Upper lobe of right lung (tissue), 1 donor: ENCODE measurements at regions not wholly inside any gene's neighbourhood (a gene's known extent, or its start where the extent isn't known, plus 50 kb on each side); places are given as distances from the start of the nearest gene placed in this dataset.

Experiments used
- ATAC-seq: fragments of 200-7000 bp; cut with Tn5 transposase; one replicate; pipeline ENCODE4 v1.9.1; 2020; ENCODE audit warnings: mild to moderate bottlenecking, moderate library complexity
- DNase-seq: peaks from one replicate; pipeline ENCODE4 v3.0.0-alpha.2; 2020
- H3K27ac ChIP-seq: fragments of 200-600 bp; one replicate; pipeline ENCODE4 v1.8.0; 2022
- H3K27me3 ChIP-seq: fragments of 200-600 bp; one replicate; pipeline ENCODE4 v1.8.0; 2022; ENCODE audit warnings: mild to moderate bottlenecking
- H3K36me3 ChIP-seq: fragments of 200-600 bp; one replicate; pipeline ENCODE4 v1.8.0; 2022
- H3K4me1 ChIP-seq: fragments of 200-600 bp; one replicate; pipeline ENCODE4 v1.8.0; 2022
- H3K4me3 ChIP-seq: fragments of 200-600 bp; one replicate; pipeline ENCODE4 v1.8.0; 2022; ENCODE audit warnings: mild to moderate bottlenecking
- H3K9me3 ChIP-seq: fragments of 200-600 bp; one replicate; pipeline ENCODE4 v1.8.0; 2022
- CTCF ChIP-seq: fragments of 200-600 bp; IDR thresholded peaks from one replicate; pipeline ENCODE4 v1.8.0; 2022; ENCODE audit warnings: antibody characterized with exemption
- intact Hi-C: fragments of 100-400 bp; cut with DNase I; formaldehyde crosslinking; loops from one replicate; pipeline ENCODE4 v1.11.0; 2022
- donor health status: DM: no; HTN: yes; CAD: no; lungs with severe emphysema.

GRCh38 chr6:102686461-102686860 lies 1293.0 kb downstream of the GRIK2 start:
- Histone ChIP-seq H3K27ac (no peak overlapping the region), H3K4me3 (no peak overlapping the region), H3K4me1 (no peaks in the 10 kb centered on the region), H3K27me3 (no peaks in the 10 kb centered on the region), H3K9me3 (no peaks in the 10 kb centered on the region), H3K36me3 (no peaks in the 10 kb centered on the region)
- no peak for ATAC-seq
- no peak for DNase-seq
- intact Hi-C loops = no loop called here
- TF ChIP-seq CTCF = no peak

- no peaks in the 10 kb centered on the region for H3K4me1 ChIP-seq
- no peak overlapping the region for H3K27ac ChIP-seq
- no peak for ATAC-seq
- H3K4me3 ChIP-seq = no peak overlapping the region
- no peaks in the 10 kb centered on the region for H3K9me3 ChIP-seq
- intact Hi-C loops = no loop called here
- no peak for DNase-seq
- no peaks in the 10 kb centered on the region for H3K36me3 ChIP-seq
- no peaks in the 10 kb centered on the region for H3K27me3 ChIP-seq
- TF ChIP-seq CTCF = no peak
Observed at GRCh38 chr6:102680413-102680812, 1286.9 kb downstream of the GRIK2 start.

GRCh38 chr6:102679865-102680264 lies 1286.4 kb downstream of the GRIK2 start:
- intact Hi-C loops = no loop called here

GRCh38 chr6:102677225-102677624 lies 1283.7 kb downstream of the GRIK2 start:
- intact Hi-C loops = no loop called here
- DNase-seq = no peak
- no peak for ATAC-seq
- Histone ChIP-seq H3K9me3 (no peaks in the 10 kb centered on the region), H3K4me1 (no peaks in the 10 kb centered on the region), H3K27ac (no peak overlapping the region), H3K27me3 (no peaks in the 10 kb centered on the region), H3K4me3 (no peak overlapping the region), H3K36me3 (no peaks in the 10 kb centered on the region)
- TF ChIP-seq CTCF = no peak

More at GRCh38 chr6:102679865-102680264, 1286.4 kb downstream of the GRIK2 start:
- no peak for ATAC-seq
- TF ChIP-seq CTCF = no peak
- Histone ChIP-seq H3K9me3 (no peaks in the 10 kb centered on the region), H3K27me3 (no peaks in the 10 kb centered on the region), H3K36me3 (no peaks in the 10 kb centered on the region), H3K4me3 (no peak overlapping the region), H3K4me1 (no peaks in the 10 kb centered on the region), H3K27ac (no peak overlapping the region)
- DNase-seq = no peak

GRCh38 chr6:102670735-102671134 lies 1277.2 kb downstream of the GRIK2 start:
- intact Hi-C loops = no loop called here
- Histone ChIP-seq H3K27ac (no peak overlapping the region), H3K4me3 (no peak overlapping the region), H3K4me1 (no peaks in the 10 kb centered on the region), H3K27me3 (no peaks in the 10 kb centered on the region), H3K36me3 (no peaks in the 10 kb centered on the region), H3K9me3 (no peaks in the 10 kb centered on the region)
- ATAC-seq (no peak), DNase-seq (no peak)
- TF ChIP-seq CTCF = no peak

- no peaks in the 10 kb centered on the region for H3K9me3 ChIP-seq
- H3K27me3 ChIP-seq = no peaks in the 10 kb centered on the region
- intact Hi-C loops = no loop called here
- no peaks in the 10 kb centered on the region for H3K4me1 ChIP-seq
- no peak overlapping the region for H3K27ac ChIP-seq
- TF ChIP-seq CTCF = no peak
- no peaks in the 10 kb centered on the region for H3K36me3 ChIP-seq
- no peak for ATAC-seq
- H3K4me3 ChIP-seq = no peak overlapping the region
- DNase-seq = no peak
Observed at GRCh38 chr6:102662851-102663250, 1269.3 kb downstream of the GRIK2 start.
